Keratinocyte (primary cell): ENCODE measurements at regions not wholly inside any gene's neighbourhood (a gene's known extent, or its start where the extent isn't known, plus 50 kb on each side); places are given as distances from the start of the nearest gene placed in this dataset.

Experiments
- DNase-seq: peaks from one replicate; pipeline ENCODE4 v3.0.0-alpha.2; 2011; ENCODE audit warnings: low read depth, missing footprints, low spot score
- FAIRE-seq: peaks from 2 replicates; lab custom pipeline; 2011; peaks lifted over from hg19 to GRCh38; lab: Jason Lieb, UNC
- H2AFZ ChIP-seq: 2 replicates; pipeline ENCODE4 v1.6.0; 2012; ENCODE audit warnings: low read length, control low read depth, inconsistent platforms; ENCODE audit not compliant: control insufficient read depth
- H3K27ac ChIP-seq: 2 replicates; pipeline ENCODE4 v1.5.1; 2011; ENCODE audit warnings: low read length; ENCODE audit not compliant: control insufficient read depth, insufficient read depth
- H3K27me3 ChIP-seq: 3 replicates; pipeline ENCODE4 v1.6.0; 2011; ENCODE audit warnings: low read length; ENCODE audit not compliant: control insufficient read depth, insufficient read depth; ENCODE audit errors: extremely low read depth
- H3K36me3 ChIP-seq, 2 experiments: 2 replicates in 1 of 2; 3 replicates in 1 of 2; pipeline ENCODE4 v1.5.1; 2011; ENCODE audit warnings: low read length in 2 of 2, mild to moderate bottlenecking in 1 of 2; ENCODE audit not compliant: control insufficient read depth in 2 of 2, insufficient read depth in 2 of 2; ENCODE audit errors: extremely low read depth in 1 of 2
- H3K4me1 ChIP-seq: 3 replicates; pipeline ENCODE4 v1.5.1; 2011; ENCODE audit warnings: low read length; ENCODE audit not compliant: control insufficient read depth, insufficient read depth; ENCODE audit errors: extremely low read depth
- H3K4me2 ChIP-seq: 3 replicates; pipeline ENCODE4 v1.6.0; 2011; ENCODE audit warnings: low read depth, low read length; ENCODE audit not compliant: control insufficient read depth, insufficient read depth; ENCODE audit errors: extremely low read depth
- H3K4me3 ChIP-seq, 3 experiments: fragments of 200-600 bp in 1 of 3; sonication (generic) in 1 of 3; 2 replicates in 2 of 3; 3 replicates in 1 of 3; pipeline ENCODE4 v1.5.1; 2011 to 2016; ENCODE audit warnings: low read length in 3 of 3, mild to moderate bottlenecking in 3 of 3, control low read depth in 2 of 3, inconsistent platforms in 1 of 3, low read depth in 1 of 3, mixed read lengths in 1 of 3, mixed run types in 1 of 3, moderate library complexity in 1 of 3; ENCODE audit not compliant: control insufficient read depth in 2 of 3, insufficient read depth in 2 of 3; ENCODE audit errors: extremely low read depth in 1 of 3
- H3K79me2 ChIP-seq: 2 replicates; pipeline ENCODE4 v1.6.0; 2012; ENCODE audit warnings: low read length; ENCODE audit not compliant: control insufficient read depth, insufficient read depth
- H3K9ac ChIP-seq: 3 replicates; pipeline ENCODE4 v1.6.0; 2011; ENCODE audit warnings: low read length; ENCODE audit not compliant: control insufficient read depth, insufficient read depth; ENCODE audit errors: extremely low read depth
- H3K9me1 ChIP-seq: 3 replicates; pipeline ENCODE4 v1.6.0; 2011; ENCODE audit warnings: low read length; ENCODE audit not compliant: control insufficient read depth, insufficient read depth; ENCODE audit errors: extremely low read depth
- H3K9me3 ChIP-seq: 2 replicates; pipeline ENCODE4 v1.5.1; 2012; ENCODE audit warnings: low read depth, low read length; ENCODE audit not compliant: control insufficient read depth
- H4K20me1 ChIP-seq: 3 replicates; pipeline ENCODE4 v1.6.0; 2011; ENCODE audit warnings: low read length; ENCODE audit not compliant: control insufficient read depth, insufficient read depth; ENCODE audit errors: extremely low read depth
- EZH2 ChIP-seq: IDR thresholded peaks from one replicate; pipeline ENCODE4 v1.6.1; 2012; ENCODE audit warnings: inconsistent platforms, mild to moderate bottlenecking, low read length, moderate library complexity
- dilution Hi-C: fragments of 300-500 bp; cut with MboI; formaldehyde crosslinking; loops from one replicate; pipeline ENCODE4 v1.7.0; 2020; ENCODE audit warnings: low sequenced_read_pairs; ENCODE audit not compliant: extremely low pct_ligation_motif_present
- TF ChIP-seq, protein P1 (sequence below), 3 experiments: IDR thresholded peaks in 1 of 3; conservative IDR thresholded peaks in 1 of 3; optimal IDR thresholded peaks in 1 of 3; 2 replicates in 2 of 3; 3 replicates in 1 of 3; pipeline versions ENCODE3 to v1.5.1; 2011; ENCODE audit warnings: low read length in 3 of 3, mild to moderate bottlenecking in 3 of 3, moderate library complexity in 2 of 3, control low read depth in 1 of 3, inconsistent platforms in 1 of 3; ENCODE audit not compliant: insufficient read depth in 2 of 3; ENCODE audit errors: extremely low read depth in 1 of 3

- Histone ChIP-seq H3K9me3 (peaks cover 4% of the 10 kb centered on the region), H4K20me1 (no peaks in the 10 kb centered on the region), H3K9me1 (no peaks in the 10 kb centered on the region), H3K27ac (no peak overlapping the region), H3K4me3 (no peak overlapping the region), H2AFZ (no peak overlapping the region), H3K79me2 (no peaks in the 10 kb centered on the region), H3K27me3 (no peaks in the 10 kb centered on the region), H3K9ac (no peak overlapping the region), H3K36me3 (no peaks in the 10 kb centered on the region), H3K4me2 (no peak overlapping the region), H3K4me1 (no peaks in the 10 kb centered on the region)
- dilution Hi-C loops = no loop called here
- TF ChIP-seq, protein P1, sequence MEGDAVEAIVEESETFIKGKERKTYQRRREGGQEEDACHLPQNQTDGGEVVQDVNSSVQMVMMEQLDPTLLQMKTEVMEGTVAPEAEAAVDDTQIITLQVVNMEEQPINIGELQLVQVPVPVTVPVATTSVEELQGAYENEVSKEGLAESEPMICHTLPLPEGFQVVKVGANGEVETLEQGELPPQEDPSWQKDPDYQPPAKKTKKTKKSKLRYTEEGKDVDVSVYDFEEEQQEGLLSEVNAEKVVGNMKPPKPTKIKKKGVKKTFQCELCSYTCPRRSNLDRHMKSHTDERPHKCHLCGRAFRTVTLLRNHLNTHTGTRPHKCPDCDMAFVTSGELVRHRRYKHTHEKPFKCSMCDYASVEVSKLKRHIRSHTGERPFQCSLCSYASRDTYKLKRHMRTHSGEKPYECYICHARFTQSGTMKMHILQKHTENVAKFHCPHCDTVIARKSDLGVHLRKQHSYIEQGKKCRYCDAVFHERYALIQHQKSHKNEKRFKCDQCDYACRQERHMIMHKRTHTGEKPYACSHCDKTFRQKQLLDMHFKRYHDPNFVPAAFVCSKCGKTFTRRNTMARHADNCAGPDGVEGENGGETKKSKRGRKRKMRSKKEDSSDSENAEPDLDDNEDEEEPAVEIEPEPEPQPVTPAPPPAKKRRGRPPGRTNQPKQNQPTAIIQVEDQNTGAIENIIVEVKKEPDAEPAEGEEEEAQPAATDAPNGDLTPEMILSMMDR (optimal IDR thresholded peaks at IDR 0.05 in 1 of 3, IDR thresholded peaks at IDR 0.05 in 1 of 3, conservative IDR thresholded peaks at IDR 0.05 in 1 of 3; ENCODE audit: extremely low read depth in 1 of 3, insufficient read depth in 2 of 3, low read length in 3 of 3) = no peak
- no peak for TF ChIP-seq EZH2
- FAIRE-seq (no peak), DNase-seq (no peak)
Observed at GRCh38 chr4:189001283-189001970, 862.2 kb downstream of the TRIML1 start.

DNA sequence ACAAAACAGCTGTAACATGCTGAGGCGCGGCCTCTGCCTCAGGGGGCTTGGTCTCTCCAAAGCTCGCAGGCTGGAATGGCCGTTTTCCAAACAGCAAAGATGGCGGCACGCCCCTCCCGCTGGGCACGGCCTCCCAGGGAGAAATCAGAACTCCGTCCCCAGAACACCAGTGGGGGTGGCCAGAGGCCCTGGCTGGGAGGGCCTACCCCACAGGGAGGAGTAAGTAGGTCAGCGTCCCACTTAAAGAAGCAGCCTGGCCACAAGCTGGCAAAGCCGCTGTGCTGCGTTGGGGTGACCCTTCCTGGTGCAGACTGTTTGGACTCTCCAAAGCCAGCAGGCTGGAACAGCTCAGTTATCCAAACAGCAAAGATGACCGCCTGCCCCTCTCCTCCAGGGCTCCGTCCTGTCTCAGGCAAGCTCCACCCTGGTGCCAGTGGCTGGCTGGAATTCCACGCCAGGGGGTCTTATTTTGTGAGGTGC lies 862.8 kb downstream of the TRIML1 start:
- Histone ChIP-seq H3K4me3 (no peak overlapping the region), H3K4me1 (no peaks in the 10 kb centered on the region), H3K4me2 (no peak overlapping the region), H3K9me1 (no peaks in the 10 kb centered on the region), H3K36me3 (no peaks in the 10 kb centered on the region), H3K27ac (no peak overlapping the region), H4K20me1 (no peaks in the 10 kb centered on the region), H3K79me2 (no peaks in the 10 kb centered on the region), H2AFZ (no peak overlapping the region), H3K27me3 (no peaks in the 10 kb centered on the region), H3K9ac (no peak overlapping the region), H3K9me3 (peaks cover 4% of the 10 kb centered on the region)
- TF ChIP-seq, protein P1 (optimal IDR thresholded peaks at IDR 0.05 in 1 of 3, IDR thresholded peaks at IDR 0.05 in 1 of 3, conservative IDR thresholded peaks at IDR 0.05 in 1 of 3; ENCODE audit: extremely low read depth in 1 of 3, insufficient read depth in 2 of 3, low read length in 3 of 3) = no peak
- no peak for TF ChIP-seq EZH2
- FAIRE-seq = no peak
- dilution Hi-C loops = no loop called here
- no peak for DNase-seq
